ENCODE measurements at regions not wholly inside any gene's neighbourhood (a gene's known extent, or its start where the extent isn't known, plus 50 kb on each side); places are given as distances from the start of the nearest gene placed in this dataset.
A peak's percentile ranks its signal among the peaks of the same experiment; 100 is the strongest.

- no peak for DNase-seq
These were observed 166.1 kb downstream of the LTN1 start for GRCh38 chr21:28826569-28826968.

- DNase-seq = no peak
These were observed 166.7 kb downstream of the LTN1 start for GRCh38 chr21:28826021-28826420.

- DNase-seq = no peak
These were observed 169.2 kb downstream of the LTN1 start for GRCh38 chr21:28823429-28823828.

- DNase-seq = no peak
These were observed 170.0 kb downstream of the LTN1 start for GRCh38 chr21:28822486-28823335.

- no peak for DNase-seq
These were observed 170.6 kb downstream of the LTN1 start for GRCh38 chr21:28822123-28822399.

- no peak for DNase-seq
These were observed 171.2 kb downstream of the LTN1 start for GRCh38 chr21:28821276-28822122.

- no peak for DNase-seq
These were observed 173.9 kb downstream of the LTN1 start for GRCh38 chr21:28818663-28819278.

- DNase-seq = no peak
These were observed 174.8 kb downstream of the LTN1 start for GRCh38 chr21:28817871-28818270.

GRCh38 chr21:28811860-28812259 lies 180.8 kb downstream of the LTN1 start:
- DNase-seq = no peak

- DNase-seq = no peak
These were observed 181.7 kb downstream of the LTN1 start for GRCh38 chr21:28810826-28811524.

GRCh38 chr21:28805885-28806284 lies 186.8 kb downstream of the LTN1 start:
- no peak for DNase-seq

GRCh38 chr21:28804089-28804670 lies 188.5 kb downstream of the LTN1 start:
- no peak for DNase-seq

GRCh38 chr21:28801906-28802305 lies 190.8 kb downstream of the LTN1 start:
- DNase-seq = no peak

GRCh38 chr21:28799926-28800325 lies 192.8 kb downstream of the LTN1 start:
- no peak for DNase-seq

- DNase-seq = no peak
These were observed 193.9 kb downstream of the LTN1 start for GRCh38 chr21:28798798-28799197.

GRCh38 chr21:28795251-28795650 lies 197.4 kb downstream of the LTN1 start:
- DNase-seq = no peak

GRCh38 chr21:28794371-28794851 lies 198.3 kb downstream of the LTN1 start:
- DNase-seq = no peak

GRCh38 chr21:28793043-28793442 lies 199.6 kb downstream of the LTN1 start:
- no peak for DNase-seq

- peak; percentile 4 to 6 for DNase-seq
These were observed 200.9 kb downstream of the LTN1 start for GRCh38 chr21:28791595-28792282.

GRCh38 chr21:28790335-28790734 lies 202.3 kb downstream of the LTN1 start:
- DNase-seq = no peak

GRCh38 chr21:28789523-28789922 lies 203.2 kb downstream of the LTN1 start:
- DNase-seq = no peak

GRCh38 chr21:28788030-28788429 lies 204.6 kb downstream of the LTN1 start:
- DNase-seq = no peak
